ENCODE measurements at regions not wholly inside any gene's neighbourhood (a gene's known extent, or its start where the extent isn't known, plus 50 kb on each side); places are given as distances from the start of the nearest gene placed in this dataset.

- no peak for DNase-seq
Measured at GRCh38 chr1:218525451-218526197, 180.5 kb downstream of the TGFB2 start.

GRCh38 chr1:218526198-218526580 is 181.1 kb downstream of the TGFB2 start:
- DNase-seq: no peak

- DNase-seq: no peak
Measured at GRCh38 chr1:218527737-218528136, 182.6 kb downstream of the TGFB2 start.

- no peak for DNase-seq
Measured at GRCh38 chr1:218529646-218530300, 184.6 kb downstream of the TGFB2 start.

GRCh38 chr1:218531936-218532335 is 186.8 kb downstream of the TGFB2 start:
- DNase-seq: no peak

DNA sequence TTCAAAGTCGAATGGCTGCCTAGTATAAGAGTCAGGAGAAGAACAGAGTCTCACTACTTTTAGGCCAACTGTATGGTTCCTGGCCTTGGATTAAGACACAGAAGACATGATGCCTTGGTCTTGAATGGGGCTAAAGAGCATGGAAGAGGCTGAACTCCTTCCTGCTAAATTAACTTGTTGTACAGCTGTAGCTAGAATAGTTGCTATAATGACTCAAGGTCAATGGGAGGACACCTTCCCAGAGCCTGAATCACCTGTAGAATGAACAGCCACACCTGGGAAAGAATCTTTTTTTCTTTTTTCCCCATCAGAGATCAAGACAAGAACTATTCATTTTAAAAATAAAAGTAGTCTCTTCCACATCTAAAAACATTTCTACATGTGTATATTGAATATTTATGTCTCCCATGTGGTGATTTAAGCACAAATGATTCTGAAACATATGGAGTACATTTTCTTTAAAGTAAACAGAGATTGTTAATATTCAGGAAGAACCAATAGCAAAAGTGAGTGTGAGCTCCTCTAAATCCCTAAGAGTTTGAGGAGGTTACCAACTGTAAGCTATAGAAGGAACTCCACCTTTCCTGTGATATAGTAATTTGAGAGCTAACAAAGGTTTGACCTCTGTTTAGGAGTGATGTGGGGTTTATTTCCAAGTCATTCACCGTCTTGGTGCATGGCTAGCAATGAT is 191.3 kb downstream of the TGFB2 start:
- no peak for DNase-seq

- no peak for DNase-seq
Measured at GRCh38 chr1:218537122-218537913, 192.2 kb downstream of the TGFB2 start.

DNA sequence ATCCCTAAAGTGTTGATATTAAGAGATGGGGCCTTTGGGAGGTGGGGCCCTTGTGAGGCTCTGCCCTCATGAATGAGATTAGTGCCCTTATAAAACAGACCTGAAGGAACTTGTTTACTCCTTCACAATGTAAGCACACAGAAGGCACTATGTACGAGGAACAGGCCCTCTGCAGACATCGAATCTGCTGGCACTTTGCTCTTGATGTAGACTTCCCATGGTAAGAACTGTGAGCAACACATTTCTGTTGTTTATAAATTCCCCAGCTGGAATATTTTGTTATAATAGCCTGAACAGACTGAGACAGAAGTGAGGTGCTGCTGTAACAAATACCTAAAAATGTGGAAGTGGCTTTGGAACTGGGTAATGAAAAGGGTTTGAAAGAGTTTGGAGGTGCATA is 193.2 kb downstream of the TGFB2 start:
- no peak for DNase-seq

- DNase-seq: no peak
Measured at GRCh38 chr1:218546314-218546713, 201.2 kb downstream of the TGFB2 start.

DNA sequence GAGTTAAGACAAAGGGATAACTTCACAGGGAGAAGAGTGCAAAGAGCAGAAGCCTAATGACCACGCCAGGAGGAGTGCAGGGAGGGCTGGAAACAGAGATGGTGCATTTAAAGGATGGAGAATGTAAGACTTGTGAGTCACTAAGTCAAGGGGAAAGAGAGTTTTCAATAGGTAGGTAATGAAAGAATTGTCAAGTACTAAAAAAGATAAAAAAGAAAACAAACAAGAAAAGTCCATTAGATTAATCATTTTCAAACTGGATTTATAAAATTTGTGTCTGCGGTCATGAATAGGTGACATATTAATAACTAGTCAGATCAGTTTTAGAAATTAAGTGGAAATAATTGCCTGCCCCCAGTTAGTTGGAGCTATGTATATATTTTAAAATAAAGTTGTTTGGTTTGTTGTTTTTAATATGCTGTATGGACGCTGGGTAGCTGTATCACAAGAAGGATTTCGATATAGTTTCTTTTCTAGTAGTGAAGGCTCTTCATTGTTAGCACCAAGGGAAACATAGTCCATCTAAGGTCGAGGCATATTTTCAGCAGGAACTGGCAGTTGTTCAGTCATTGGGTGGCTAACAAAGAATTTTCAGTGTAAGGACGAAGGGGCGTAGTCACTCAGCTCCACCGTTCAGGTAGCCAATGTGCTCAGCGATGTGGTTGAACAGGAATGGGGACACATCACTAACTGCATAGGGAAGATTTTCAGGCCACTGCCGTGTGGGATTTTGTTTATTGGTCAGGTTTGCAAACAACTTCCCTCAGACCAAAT is 203.0 kb downstream of the TGFB2 start:
- DNase-seq: no peak

DNA sequence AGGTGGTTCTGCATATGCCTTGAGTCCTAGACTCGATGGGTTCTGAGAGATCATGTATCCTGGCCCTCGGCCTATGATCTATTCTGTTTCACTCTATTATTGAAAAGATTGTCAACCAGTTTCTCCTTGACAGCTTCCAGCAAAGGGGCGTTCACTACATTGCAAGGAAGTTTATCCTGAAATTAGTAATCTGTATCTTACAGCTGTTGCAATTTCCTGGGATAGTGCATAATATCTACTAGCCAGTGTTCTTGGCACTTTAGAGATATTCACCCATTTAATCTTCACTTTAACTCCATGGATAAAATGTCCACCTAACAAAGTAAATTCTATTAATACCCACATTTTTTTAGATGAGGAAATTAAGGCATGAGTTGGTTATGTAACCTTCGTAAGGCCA is 203.6 kb downstream of the TGFB2 start:
- no peak for DNase-seq

GRCh38 chr1:218553197-218553596 is 208.1 kb downstream of the TGFB2 start:
- DNase-seq: no peak

GRCh38 chr1:218556016-218556415 is 210.9 kb downstream of the TGFB2 start:
- DNase-seq: no peak

DNA sequence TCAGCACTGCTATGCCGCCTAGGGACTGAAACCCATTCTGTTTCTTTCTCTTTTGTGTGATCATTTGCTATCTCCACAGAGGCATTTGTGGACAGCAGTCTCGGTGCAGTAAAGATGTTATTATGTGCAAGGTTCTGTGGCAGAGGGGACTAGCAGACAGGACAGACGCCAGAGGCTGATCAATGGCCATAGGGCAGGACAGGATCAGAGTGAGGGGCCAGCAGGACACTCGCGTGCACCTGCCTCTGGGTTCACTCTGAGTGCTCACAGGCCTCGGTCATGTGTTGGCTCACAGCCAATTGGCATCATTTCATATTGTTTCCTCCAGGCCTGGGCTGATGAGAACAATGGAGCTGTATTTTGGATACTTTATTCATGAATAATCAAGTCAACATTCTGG is 212.6 kb downstream of the TGFB2 start:
- peak in 25 of 56 donors; percentile 0 to 80 (median 16) for DNase-seq

DNA sequence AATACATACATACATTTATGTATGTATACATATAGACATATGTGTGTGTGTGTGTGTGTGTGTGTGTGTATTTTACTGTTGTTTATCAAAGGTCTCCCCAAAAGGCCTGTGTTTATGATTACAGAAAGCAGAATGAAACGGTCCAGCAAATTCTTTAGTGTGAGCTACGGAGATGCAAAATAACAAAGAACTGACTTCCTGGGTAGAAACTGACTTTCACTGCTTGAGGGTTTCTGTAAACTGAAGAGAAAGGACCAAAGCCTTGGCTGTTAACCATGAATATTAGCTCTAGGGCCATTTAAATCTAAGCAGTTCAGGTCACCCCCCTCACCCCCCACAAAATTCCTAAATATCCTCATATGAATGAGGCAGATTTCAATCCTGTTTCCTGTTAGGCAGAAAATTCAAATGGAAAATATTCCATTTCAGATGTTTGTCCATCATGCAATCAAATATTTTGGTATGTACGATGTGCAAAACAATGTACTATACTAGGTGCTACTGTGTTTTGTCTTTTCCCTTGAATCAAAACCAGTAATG is 213.2 kb downstream of the TGFB2 start:
- DNase-seq: no peak

GRCh38 chr1:218565377-218565776 is 220.2 kb downstream of the TGFB2 start:
- DNase-seq: no peak

DNA sequence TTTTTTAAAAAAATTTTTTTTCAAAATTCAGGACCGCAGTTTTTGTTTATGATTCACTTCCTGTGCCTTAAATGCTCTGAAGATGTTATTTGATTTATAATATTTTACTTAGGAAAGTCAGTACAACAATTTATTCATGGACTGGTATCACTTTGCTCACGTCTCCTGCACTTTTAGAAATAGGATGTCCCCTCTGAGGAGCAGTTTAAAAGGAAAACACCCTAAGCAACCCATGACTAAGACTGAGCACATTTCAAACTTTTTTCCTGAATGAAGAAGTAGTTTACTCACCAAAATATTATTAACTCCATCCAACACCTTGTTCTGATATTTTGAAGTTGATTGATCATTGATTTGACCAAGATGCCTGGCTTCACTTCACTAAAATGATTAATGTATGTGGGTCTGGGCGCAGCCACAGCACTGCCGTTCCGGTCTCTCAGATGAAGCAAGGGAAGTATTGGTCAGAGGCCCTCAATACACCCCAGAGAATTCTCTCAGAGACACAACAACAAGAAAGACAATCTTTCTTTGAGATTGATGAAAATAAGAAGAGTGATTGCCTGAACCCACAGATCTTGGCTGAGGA is 223.9 kb downstream of the TGFB2 start:
- no peak for DNase-seq

DNA sequence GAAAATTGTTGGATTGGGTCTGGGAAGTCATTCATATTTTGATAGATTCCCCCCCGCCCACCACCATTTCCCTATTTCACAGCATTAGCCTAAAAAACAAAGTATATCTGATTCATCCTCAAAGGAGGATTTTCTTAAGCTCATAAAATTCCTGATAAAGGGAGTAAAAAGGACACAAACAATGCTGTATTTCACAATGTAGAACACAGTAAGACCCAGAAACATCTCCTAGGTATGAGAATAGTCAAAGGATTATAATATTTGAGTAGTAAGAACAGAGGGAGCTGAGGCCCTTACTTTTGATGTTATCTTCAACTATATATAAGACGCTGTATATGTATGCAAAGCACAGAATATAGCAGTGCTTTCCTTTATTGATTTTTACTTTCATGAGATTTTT is 225.3 kb downstream of the TGFB2 start:
- no peak for DNase-seq

DNA sequence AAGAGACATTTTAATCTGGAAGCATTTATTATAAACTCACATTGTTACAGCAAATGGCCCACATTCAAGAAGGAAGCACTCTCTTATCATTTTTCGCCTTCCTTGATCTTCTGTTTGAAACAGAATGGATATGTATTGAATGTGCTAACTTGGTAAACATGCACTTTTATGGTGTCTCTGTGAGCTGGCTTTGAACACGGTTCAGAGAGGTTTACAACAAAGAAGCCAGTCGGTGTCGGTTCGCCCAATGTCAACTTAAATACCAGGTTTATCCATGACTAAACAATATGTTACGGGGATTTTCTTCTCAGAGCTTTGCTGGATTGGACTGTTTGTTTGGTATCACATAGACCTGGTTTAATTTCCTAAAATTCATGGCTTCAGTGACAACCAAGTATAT is 226.4 kb downstream of the TGFB2 start:
- no peak for DNase-seq

DNA sequence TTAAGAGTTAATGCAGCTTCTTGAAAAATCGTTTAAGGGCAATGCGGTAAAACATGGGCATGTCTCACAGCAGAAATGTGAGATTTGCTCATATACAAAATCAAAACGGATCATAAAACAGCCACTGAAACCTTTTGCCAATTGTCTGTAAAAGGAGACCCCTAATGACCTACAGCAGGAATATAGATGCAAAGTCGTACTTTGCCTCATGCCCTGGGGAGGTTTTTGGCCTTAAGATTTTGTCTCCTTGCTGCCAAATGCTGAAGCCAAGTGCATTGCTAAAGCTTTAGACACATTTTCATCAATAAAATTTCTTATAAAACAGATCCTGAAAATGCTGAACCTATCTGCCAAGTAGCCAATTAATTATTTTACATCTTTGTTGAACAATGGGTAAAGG is 226.9 kb downstream of the TGFB2 start:
- DNase-seq: no peak

Measured in amygdala (tissue), 56 donors.